K562 (cell line): ENCODE measurements at regions not wholly inside any gene's neighbourhood (a gene's known extent, or its start where the extent isn't known, plus 50 kb on each side); places are given as distances from the start of the nearest gene placed in this dataset.

ENCODE experiments used
- ATAC-seq: fragments of 200-7000 bp; cut with Tn5 transposase; 3 replicates; pipeline ENCODE4 v1.9.1; 2020; ENCODE audit warnings: moderate library complexity
- BruUV-seq: library from RNA; stranded (reverse); fragments of 400-500 nt; replicated peaks from 2 replicates; lab custom pipeline; 2021; lab: Mats Ljungman, UMichigan
- CTCF ChIA-PET: fragments of 300-600 bp; formaldehyde crosslinking; extraction: SDS; loops from one replicate; lab custom pipeline; 2021; ENCODE audit warnings: low intra/inter-chr PET ratio; lab: Yijun Ruan, JAX
- POLR2A ChIA-PET: fragments of 300-600, 350-650 bp; sonication (Branson Sonifier 250); formaldehyde crosslinking; extraction: SDS; loops from one replicate; lab custom pipeline; 2021; ENCODE audit warnings: antibody characterized with exemption, inconsistent platforms; lab: Yijun Ruan, JAX
- DNase-seq, 4 experiments: peaks; one replicate each; pipeline versions ENCODE4 v3.0.0 to v3.0.0-alpha.2; 2011 to 2018; ENCODE audit warnings: low spot score in 3 of 4, mixed read lengths in 3 of 4; ENCODE audit errors: extremely low read depth in 1 of 4
- FAIRE-seq: peaks from 2 replicates; lab custom pipeline; 2011; peaks lifted over from hg19 to GRCh38; lab: Jason Lieb, UNC
- H2AFZ ChIP-seq: 2 replicates; pipeline ENCODE4 v1.6.0; 2011; ENCODE audit warnings: low read depth, low read length, control low read depth, inconsistent platforms
- H3K27ac ChIP-seq: fragments of 200-600 bp; 3 replicates; pipeline ENCODE4 v1.8.0; 2011; ENCODE audit warnings: low read depth, mild to moderate bottlenecking, control low read depth, inconsistent platforms, low read length, moderate library complexity, mixed read lengths; ENCODE audit errors: extremely low read depth
- H3K27me3 ChIP-seq, 2 experiments: fragments of 300-600 bp in 1 of 2; 2 replicates in 1 of 2; 3 replicates in 1 of 2; pipeline versions ENCODE4 v1.6.0 to v1.8.0; 2011; ENCODE audit warnings: inconsistent platforms in 2 of 2, low read length in 2 of 2, mild to moderate bottlenecking in 1 of 2, mixed read lengths in 1 of 2, moderate library complexity in 1 of 2; ENCODE audit not compliant: control insufficient read depth in 2 of 2, insufficient read depth in 2 of 2
- H3K36me3 ChIP-seq: fragments of 300-600 bp; 3 replicates; pipeline ENCODE4 v1.8.0; 2011; ENCODE audit warnings: mild to moderate bottlenecking, low read length, inconsistent platforms; ENCODE audit not compliant: control insufficient read depth, insufficient read depth
- H3K4me1 ChIP-seq, 2 experiments: fragments of 200-600 bp in 1 of 2; replicated peaks in 1 of 2; 2 replicates in 1 of 2; 3 replicates in 1 of 2; pipeline versions ENCODE4 v1.5.1 to v1.8.0; 2011; ENCODE audit warnings: inconsistent platforms in 2 of 2, low read length in 2 of 2, mild to moderate bottlenecking in 1 of 2, mixed read lengths in 1 of 2, moderate library complexity in 1 of 2; ENCODE audit not compliant: control insufficient read depth in 2 of 2, insufficient read depth in 2 of 2
- H3K4me2 ChIP-seq: 2 replicates; pipeline ENCODE4 v1.6.1; 2011; ENCODE audit warnings: low read length, control low read depth, inconsistent platforms, mixed read lengths; ENCODE audit not compliant: insufficient read depth
- H3K4me3 ChIP-seq: fragments of 200-600 bp; sonication (generic), shearing (Covaris generic); 2 replicates; pipeline ENCODE4 v1.5.1; 2016; ENCODE audit warnings: control low read depth, inconsistent platforms
- H3K79me2 ChIP-seq: fragments of 200-600 bp; 3 replicates; pipeline ENCODE4 v1.8.0; 2011; ENCODE audit warnings: low read length, inconsistent platforms; ENCODE audit not compliant: control insufficient read depth, insufficient read depth
- H3K9ac ChIP-seq, 2 experiments: 2 replicates each; pipeline versions ENCODE4 v1.6.0 to v1.6.1; 2011; ENCODE audit warnings: low read depth in 2 of 2, low read length in 2 of 2, control low read depth in 1 of 2, inconsistent platforms in 1 of 2, mild to moderate bottlenecking in 1 of 2, mixed read lengths in 1 of 2; ENCODE audit not compliant: insufficient read depth in 1 of 2
- H3K9me1 ChIP-seq: one replicate; pipeline ENCODE4 v1.6.0; 2011; ENCODE audit warnings: inconsistent platforms, mild to moderate bottlenecking, low read length, moderate library complexity; ENCODE audit not compliant: control insufficient read depth, insufficient read depth
- H3K9me3 ChIP-seq: replicated peaks from 2 replicates; pipeline ENCODE4 v1.5.1; 2011; ENCODE audit warnings: low read depth, low read length, inconsistent platforms; ENCODE audit not compliant: control insufficient read depth, insufficient read depth
- H4K20me1 ChIP-seq: replicated peaks from 2 replicates; pipeline ENCODE4 v1.6.1; 2011; ENCODE audit warnings: low read length, inconsistent platforms, mixed read lengths; ENCODE audit not compliant: control insufficient read depth, insufficient read depth
- E2F3 ChIP-seq: fragments of 250-450 bp; sonication (Bioruptor Pico); IDR thresholded peaks from 2 replicates; pipeline ENCODE4 v1.4.0; 2020; ENCODE audit warnings: mild to moderate bottlenecking
- FUS ChIP-seq: fragments of 200-400 bp; formaldehyde crosslinking; optimal IDR thresholded peaks from 2 replicates; pipeline ENCODE3; 2017; ENCODE audit warnings: low read depth, low read length
- MED1 ChIP-seq: sonication (generic); formaldehyde crosslinking; IDR thresholded peaks from 2 replicates; pipeline ENCODE4 v1.8.1; 2023; ENCODE audit warnings: missing genetic modification reagents, borderline replicate concordance
- NCOR1 ChIP-seq: fragments of 450-650 bp; IDR thresholded peaks from 2 replicates; pipeline ENCODE4 v1.6.1; 2016; ENCODE audit warnings: mild to moderate bottlenecking, moderate library complexity
- PHB2 ChIP-seq: fragments of 450-650 bp; IDR thresholded peaks from 2 replicates; pipeline ENCODE4 v1.6.1; 2017; ENCODE audit warnings: low read depth
- SNRNP70 ChIP-seq: fragments of 200-400 bp; formaldehyde crosslinking; optimal IDR thresholded peaks from 2 replicates; pipeline ENCODE3; 2017; ENCODE audit warnings: low read depth, low read length
- STAG1 ChIP-seq: sonication (generic); formaldehyde crosslinking; IDR thresholded peaks from 2 replicates; pipeline ENCODE4 v1.5.0; 2020; ENCODE audit warnings: missing genetic modification reagents, borderline replicate concordance
- TAL1 ChIP-seq: fragments of 450-650 bp; IDR thresholded peaks from 2 replicates; pipeline ENCODE4 v1.6.1; 2016; ENCODE audit warnings: mild to moderate bottlenecking
- UBTF ChIP-seq, 2 experiments: IDR thresholded peaks; 2 replicates each; pipeline ENCODE4 v1.6.1; 2012; ENCODE audit warnings: improper control_type of control experiment in 2 of 2, low read depth in 2 of 2, low read length in 2 of 2, borderline replicate concordance in 1 of 2
- ZNF586 ChIP-seq: fragments of 450-650 bp; formaldehyde crosslinking; conservative IDR thresholded peaks from 2 replicates; pipeline ENCODE4 v1.4.0; 2020; ENCODE audit warnings: mild to moderate bottlenecking, moderate library complexity
- WGBS: fragments of 100-300 bp; shearing (Covaris generic); methylation state at CpG from one replicate; pipeline ENCODE4 v1.1.6; 2016; ENCODE audit warnings: low coverage, mixed read lengths; ENCODE audit not compliant: insufficient coverage; ENCODE audit errors: missing lambda C conversion rate; 5-methylcytosine and 5-hydroxymethylcytosine counted together
- in situ Hi-C: fragments of 300-500 bp; cut with MboI; formaldehyde crosslinking; loops from 4 replicates; pipeline ENCODE4 v1.15.0; 2018; ENCODE audit warnings: inconsistent platforms, mixed read lengths
- intact Hi-C: fragments of 100-400 bp; cut with micrococcal nuclease; formaldehyde crosslinking; loops from 2 replicates; pipeline ENCODE4 v1.14.2; 2022
- TF ChIP-seq, protein P1 (sequence below): sonication (generic); formaldehyde crosslinking; IDR thresholded peaks from 2 replicates; pipeline ENCODE4 v1.5.0; 2020; ENCODE audit warnings: missing genetic modification reagents

GRCh38 chr4:123535037-123535748 is 138.6 kb downstream of the SPRY1 start:
- no peak for DNase-seq
- no peaks in the 10 kb centered on the region for H3K27me3 ChIP-seq
- no peak overlapping the region for H3K4me2 ChIP-seq
- H3K27ac ChIP-seq, result no peak overlapping the region
- ChIA-PET POLR2A (no interaction called here), CTCF (no interaction called here)
- no peak overlapping the region for H3K4me3 ChIP-seq
- intact Hi-C loops (no loop called here), in situ Hi-C loops (no loop called here)
- peaks cover 3% of the 10 kb centered on the region for H3K9me3 ChIP-seq
- no peak for TF ChIP-seq PHB2
- TF ChIP-seq STAG1, result no peak
- TF ChIP-seq UBTF (IDR thresholded peaks at IDR 0.05; ENCODE audit: borderline replicate concordance in 1 of 2, low read depth in 2 of 2, low read length in 2 of 2), result no peak
- TF ChIP-seq FUS, result no peak
- no peak for TF ChIP-seq SNRNP70
- TF ChIP-seq E2F3 (CRISPR knock-in tag), result no peak
- no peak for TF ChIP-seq TAL1
- no peak for TF ChIP-seq ZNF586 (CRISPR knock-in tag)
- TF ChIP-seq MED1, result no peak
- TF ChIP-seq, protein P1, sequence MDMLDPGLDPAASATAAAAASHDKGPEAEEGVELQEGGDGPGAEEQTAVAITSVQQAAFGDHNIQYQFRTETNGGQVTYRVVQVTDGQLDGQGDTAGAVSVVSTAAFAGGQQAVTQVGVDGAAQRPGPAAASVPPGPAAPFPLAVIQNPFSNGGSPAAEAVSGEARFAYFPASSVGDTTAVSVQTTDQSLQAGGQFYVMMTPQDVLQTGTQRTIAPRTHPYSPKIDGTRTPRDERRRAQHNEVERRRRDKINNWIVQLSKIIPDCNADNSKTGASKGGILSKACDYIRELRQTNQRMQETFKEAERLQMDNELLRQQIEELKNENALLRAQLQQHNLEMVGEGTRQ (CRISPR knock-in tag), result no peak
- no peak for TF ChIP-seq NCOR1
- no peak for ATAC-seq
- WGBS, result no CpG with 5 or more reads among the region's 1 CpG
- H3K79me2 ChIP-seq, result no peaks in the 10 kb centered on the region
- H3K9me1 ChIP-seq, result no peaks in the 10 kb centered on the region
- H3K4me1 ChIP-seq, result no peaks in the 10 kb centered on the region; a peak in 1 of 5 replicates
- no peaks in the 10 kb centered on the region for H4K20me1 ChIP-seq
- H3K9ac ChIP-seq, result no peak overlapping the region
- no peaks in the 10 kb centered on the region for H3K36me3 ChIP-seq
- no peak overlapping the region for H2AFZ ChIP-seq
- no peak for FAIRE-seq
- BruUV-seq, result no TSS peak
